Hepatocyte (in vitro differentiated cells): ENCODE measurements at regions not wholly inside any gene's neighbourhood (a gene's known extent, or its start where the extent isn't known, plus 50 kb on each side); places are given as distances from the start of the nearest gene placed in this dataset.

ENCODE experiments used
- CTCF ChIP-seq: fragments of 200-600 bp; sonication (generic); IDR thresholded peaks from 2 replicates; pipeline ENCODE4 v1.5.1; 2016; ENCODE audit warnings: antibody characterized with exemption, mild to moderate bottlenecking; ENCODE audit not compliant: poor library complexity
- EZH2 ChIP-seq: fragments of 200-600 bp; sonication (generic); IDR thresholded peaks from 2 replicates; pipeline ENCODE4 v1.6.1; 2016; ENCODE audit warnings: antibody characterized with exemption, mild to moderate bottlenecking, borderline replicate concordance
- EZH2phosphoT487 ChIP-seq: fragments of 200-600 bp; sonication (generic); IDR thresholded peaks from one replicate; pipeline ENCODE4 v1.6.1; 2018; ENCODE audit warnings: antibody characterized with exemption, mild to moderate bottlenecking, low read depth, moderate library complexity; ENCODE audit not compliant: unreplicated experiment, severe bottlenecking

GRCh38 chr3:76043746-76044145, 258.4 kb upstream of the ZNF717 start:
- TF ChIP-seq CTCF = no peak
- no peak for TF ChIP-seq EZH2
- no peak for TF ChIP-seq EZH2phosphoT487
